Uterus (tissue), 2 donors: ENCODE measurements at regions not wholly inside any gene's neighbourhood (a gene's known extent, or its start where the extent isn't known, plus 50 kb on each side); places are given as distances from the start of the nearest gene placed in this dataset.

Experiments used
- CTCF ChIP-seq, 4 experiments: fragments of 200-600 bp in 2 of 4; fragments of 450-650 bp in 2 of 4; sonication (generic) in 2 of 4; IDR thresholded peaks; one replicate each; pipeline ENCODE4 v1.5.1; 2016 to 2019; ENCODE audit warnings: antibody characterized with exemption in 4 of 4, mild to moderate bottlenecking in 2 of 4, moderate library complexity in 1 of 4
- POLR2A ChIP-seq, 2 donors: fragments of 450-650 bp; IDR thresholded peaks; one replicate each; pipeline ENCODE4 v1.6.1; 2016; ENCODE audit warnings: antibody characterized with exemption in 2 of 2, mild to moderate bottlenecking in 1 of 2, moderate library complexity in 1 of 2

- no peak for TF ChIP-seq CTCF (IDR thresholded peaks at IDR 0.05)
- TF ChIP-seq POLR2A (IDR thresholded peaks at IDR 0.05) = no peak
Observed at GRCh38 chr1:208799186-208799585, 555.0 kb upstream of the PLXNA2 start.
